GM21381 (cell line): ENCODE measurements at regions not wholly inside any gene's neighbourhood (a gene's known extent, or its start where the extent isn't known, plus 50 kb on each side); places are given as distances from the start of the nearest gene placed in this dataset.
"Not testable (repeated sequence)": the region's sequence is repeated elsewhere in the genome, so short reads cannot be mapped to it uniquely, and the experiment has no call there.

Source experiments
- ATAC-seq: cut with Tn5 transposase; IDR thresholded peaks from one replicate; pipeline ENCODE4 v1.9.1; 2021; ENCODE audit warnings: mild to moderate bottlenecking, moderate library complexity; ENCODE audit not compliant: unreplicated experiment

GRCh38 chr6:86284809-86285480 lies 642.3 kb upstream of the SYNCRIP start:
- ATAC-seq, result not testable (repeated sequence)

GRCh38 chr6:86283596-86283995 lies 640.9 kb upstream of the SYNCRIP start:
- not testable (repeated sequence) for ATAC-seq

- no peak for ATAC-seq
These were observed 633.4 kb upstream of the SYNCRIP start for GRCh38 chr6:86276056-86276455.

- ATAC-seq, result no peak
These were observed 631.2 kb upstream of the SYNCRIP start for GRCh38 chr6:86273936-86274335.

- no peak for ATAC-seq
These were observed 614.0 kb upstream of the SYNCRIP start for GRCh38 chr6:86256615-86257187.

- no peak for ATAC-seq
These were observed 613.3 kb upstream of the SYNCRIP start for GRCh38 chr6:86255973-86256372.

- ATAC-seq, result no peak
These were observed 608.4 kb upstream of the SYNCRIP start for GRCh38 chr6:86251106-86251505.

- ATAC-seq, result no peak
These were observed 575.2 kb upstream of the SYNCRIP start for GRCh38 chr6:86217906-86218305.

GRCh38 chr6:86215323-86215722 lies 572.6 kb upstream of the SYNCRIP start:
- no peak for ATAC-seq

- no peak for ATAC-seq
These were observed 563.3 kb upstream of the SYNCRIP start for GRCh38 chr6:86205980-86206379.

GRCh38 chr6:86203044-86203443 lies 560.4 kb upstream of the SYNCRIP start:
- ATAC-seq, result no peak

- no peak for ATAC-seq
These were observed 551.1 kb upstream of the SYNCRIP start for GRCh38 chr6:86193821-86194220.

GRCh38 chr6:86192123-86192522 lies 549.4 kb upstream of the SYNCRIP start:
- ATAC-seq, result peak; percentile 85

- ATAC-seq, result not testable (repeated sequence)
These were observed 532.5 kb upstream of the SYNCRIP start for GRCh38 chr6:86175149-86175548.

- ATAC-seq, result no peak
These were observed 512.2 kb upstream of the SYNCRIP start for GRCh38 chr6:86154852-86155251.

- ATAC-seq, result no peak
These were observed 510.8 kb upstream of the SYNCRIP start for GRCh38 chr6:86153521-86153920.

- ATAC-seq, result no peak
These were observed 509.9 kb upstream of the SYNCRIP start for GRCh38 chr6:86152546-86152945.

- ATAC-seq, result no peak
These were observed 505.9 kb upstream of the SYNCRIP start for GRCh38 chr6:86148586-86148985.

GRCh38 chr6:86147859-86148258 lies 505.2 kb upstream of the SYNCRIP start:
- ATAC-seq, result no peak

- no peak for ATAC-seq
These were observed 504.6 kb upstream of the SYNCRIP start for GRCh38 chr6:86147311-86147710.

GRCh38 chr6:86146751-86147150 lies 504.1 kb upstream of the SYNCRIP start:
- not testable (repeated sequence) for ATAC-seq

- ATAC-seq, result no peak
These were observed 499.6 kb upstream of the SYNCRIP start for GRCh38 chr6:86142326-86142725.
